Loucy (cell line): ENCODE measurements at regions not wholly inside any gene's neighbourhood (a gene's known extent, or its start where the extent isn't known, plus 50 kb on each side); places are given as distances from the start of the nearest gene placed in this dataset.

ENCODE experiments used
- H2AFZ ChIP-seq: fragments of 200-600 bp; sonication (generic); 2 replicates; pipeline ENCODE4 v1.6.0; 2016; ENCODE audit warnings: antibody characterized with exemption, mild to moderate bottlenecking, low read length, moderate library complexity
- H3F3A ChIP-seq: fragments of 200-600 bp; 2 replicates; pipeline ENCODE4 v1.6.0; 2016; ENCODE audit warnings: antibody characterized with exemption, low read depth, mild to moderate bottlenecking
- H3K27me3 ChIP-seq: fragments of 200-600 bp; sonication (generic); 2 replicates; pipeline ENCODE4 v1.6.1; 2014; ENCODE audit warnings: low read length, mild to moderate bottlenecking; ENCODE audit not compliant: insufficient read depth, poor library complexity, severe bottlenecking
- H3K36me3 ChIP-seq: fragments of 200-600 bp; sonication (generic); 2 replicates; pipeline ENCODE4 v1.6.1; 2016; ENCODE audit warnings: low read length; ENCODE audit not compliant: insufficient read depth
- H3K4me1 ChIP-seq: fragments of 200-600 bp; sonication (generic); 2 replicates; pipeline ENCODE4 v1.5.1; 2014; ENCODE audit warnings: low read length, mild to moderate bottlenecking; ENCODE audit not compliant: insufficient read depth, poor library complexity, severe bottlenecking
- H3K4me2 ChIP-seq: fragments of 200-600 bp; sonication (generic); 2 replicates; pipeline ENCODE4 v1.6.0; 2014; ENCODE audit warnings: antibody characterized with exemption, low read length, low read depth, mild to moderate bottlenecking; ENCODE audit not compliant: poor library complexity, severe bottlenecking
- H3K4me3 ChIP-seq: fragments of 200-600 bp; sonication (generic); 2 replicates; pipeline ENCODE4 v1.5.1; 2014; ENCODE audit warnings: low read length, mild to moderate bottlenecking, mixed read lengths; ENCODE audit not compliant: poor library complexity, severe bottlenecking
- H3K79me2 ChIP-seq: fragments of 200-600 bp; sonication (generic); 2 replicates; pipeline ENCODE4 v1.6.1; 2014; ENCODE audit warnings: low read length; ENCODE audit not compliant: insufficient read depth
- H3K9ac ChIP-seq: fragments of 200-600 bp; sonication (generic); 2 replicates; pipeline ENCODE4 v1.6.0; 2014; ENCODE audit warnings: mild to moderate bottlenecking, low read depth, low read length, moderate library complexity; ENCODE audit not compliant: poor library complexity, severe bottlenecking
- H3K9me2 ChIP-seq: fragments of 200-600 bp; sonication (generic); replicated peaks from 2 replicates; pipeline ENCODE4 v1.6.1; 2016; ENCODE audit warnings: low read depth, low read length, mixed read lengths
- H3K9me3 ChIP-seq: fragments of 200-600 bp; sonication (generic); 2 replicates; pipeline ENCODE4 v1.6.1; 2014; ENCODE audit warnings: mild to moderate bottlenecking, antibody characterized with exemption, low read length, low read depth; ENCODE audit not compliant: insufficient read depth
- H4K20me1 ChIP-seq: fragments of 200-600 bp; sonication (generic); 2 replicates; pipeline ENCODE4 v1.6.0; 2014; ENCODE audit warnings: antibody characterized with exemption, low read length, mild to moderate bottlenecking; ENCODE audit not compliant: insufficient read depth, poor library complexity, severe bottlenecking
- CTCF ChIP-seq: fragments of 200-600 bp; sonication (generic); conservative IDR thresholded peaks from 2 replicates; pipeline ENCODE4 v1.5.1; 2014; ENCODE audit warnings: mild to moderate bottlenecking, antibody characterized with exemption, low read length
- EZH2phosphoT487 ChIP-seq: fragments of 200-600 bp; IDR thresholded peaks from 2 replicates; pipeline ENCODE4 v1.6.1; 2018; ENCODE audit warnings: antibody characterized with exemption, mild to moderate bottlenecking, moderate library complexity, borderline replicate concordance

- no peaks in the 10 kb centered on the region for H3K27me3 ChIP-seq
- no peaks in the 10 kb centered on the region for H3K4me1 ChIP-seq
Measured at GRCh38 chr5:142259758-142260157, 65.1 kb downstream of the SPRY4 start.

GRCh38 chr5:142255831-142256230 is 69.0 kb downstream of the SPRY4 start:
- Histone ChIP-seq H2AFZ (no peak overlapping the region), H4K20me1 (no peaks in the 10 kb centered on the region), H3K9ac (no peak overlapping the region), H3K36me3 (no peaks in the 10 kb centered on the region), H3K4me2 (no peak overlapping the region), H3K4me1 (no peaks in the 10 kb centered on the region), H3F3A (no peaks in the 10 kb centered on the region), H3K9me3 (no peaks in the 10 kb centered on the region), H3K79me2 (no peaks in the 10 kb centered on the region), H3K27me3 (no peaks in the 10 kb centered on the region), H3K9me2 (no peaks in the 10 kb centered on the region), H3K4me3 (no peak overlapping the region)
- TF ChIP-seq CTCF (no peak), EZH2phosphoT487 (no peak)

More at GRCh38 chr5:142259758-142260157, 65.1 kb downstream of the SPRY4 start:
- Histone ChIP-seq H3K4me3 (no peak overlapping the region), H3F3A (no peaks in the 10 kb centered on the region), H2AFZ (no peak overlapping the region), H3K9me2 (no peaks in the 10 kb centered on the region), H3K36me3 (no peaks in the 10 kb centered on the region), H3K9ac (no peak overlapping the region), H3K79me2 (no peaks in the 10 kb centered on the region), H3K9me3 (no peaks in the 10 kb centered on the region), H4K20me1 (no peaks in the 10 kb centered on the region), H3K4me2 (no peak overlapping the region)
- TF ChIP-seq EZH2phosphoT487 (no peak), CTCF (no peak)

- Histone ChIP-seq H3K4me1 (no peaks in the 10 kb centered on the region), H3K4me2 (no peak overlapping the region), H3K27me3 (no peaks in the 10 kb centered on the region), H3K9ac (no peak overlapping the region), H3K4me3 (no peak overlapping the region), H3K9me2 (no peaks in the 10 kb centered on the region), H2AFZ (no peak overlapping the region), H3F3A (no peaks in the 10 kb centered on the region), H3K79me2 (no peaks in the 10 kb centered on the region), H3K36me3 (no peaks in the 10 kb centered on the region), H3K9me3 (no peaks in the 10 kb centered on the region), H4K20me1 (no peaks in the 10 kb centered on the region)
- no peak for TF ChIP-seq EZH2phosphoT487
- no peak for TF ChIP-seq CTCF
Measured at GRCh38 chr5:142254431-142254830, 70.4 kb downstream of the SPRY4 start.
